ENCODE measurements at regions not wholly inside any gene's neighbourhood (a gene's known extent, or its start where the extent isn't known, plus 50 kb on each side); places are given as distances from the start of the nearest gene placed in this dataset.

DNA sequence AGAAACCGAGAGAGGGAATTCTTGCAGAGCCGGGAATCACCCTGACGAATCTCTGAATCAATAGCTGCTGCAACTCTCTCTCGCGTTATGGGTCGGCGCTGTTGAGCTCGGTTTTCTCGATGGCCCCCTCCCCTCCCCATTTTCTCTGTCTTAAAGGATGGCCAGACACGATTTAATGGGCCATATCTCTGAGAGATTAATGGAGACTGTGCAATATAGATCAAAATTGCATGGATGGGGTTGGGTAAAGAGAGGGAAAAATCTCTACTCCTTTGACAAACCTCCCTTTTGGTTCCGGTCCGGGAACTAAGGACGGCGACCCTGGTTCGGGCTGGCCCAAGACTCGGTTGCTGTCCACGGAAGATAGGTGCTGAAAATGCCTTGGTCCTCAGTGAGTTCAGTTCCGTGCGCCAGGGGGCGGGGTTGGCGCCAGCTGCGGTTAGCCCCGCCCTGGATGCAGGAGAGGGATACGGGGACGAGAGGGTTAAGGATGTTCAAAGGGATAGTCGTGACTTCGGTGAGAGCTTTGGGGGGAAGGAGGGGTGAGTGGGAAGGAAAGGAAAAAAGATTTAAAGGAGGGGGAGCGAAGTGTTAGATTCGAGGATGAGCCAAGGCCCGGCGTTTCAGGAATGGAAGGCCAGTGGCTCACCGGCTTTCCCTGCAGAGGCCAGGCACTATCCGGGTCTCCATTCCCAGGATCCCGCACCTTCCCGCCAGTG, 103.6 kb upstream of the HSD17B12 start:
- no peak for FAIRE-seq
- H3K4me3 ChIP-seq (ENCODE audit: low read length in 3 of 3): no peak overlapping the region

DNA sequence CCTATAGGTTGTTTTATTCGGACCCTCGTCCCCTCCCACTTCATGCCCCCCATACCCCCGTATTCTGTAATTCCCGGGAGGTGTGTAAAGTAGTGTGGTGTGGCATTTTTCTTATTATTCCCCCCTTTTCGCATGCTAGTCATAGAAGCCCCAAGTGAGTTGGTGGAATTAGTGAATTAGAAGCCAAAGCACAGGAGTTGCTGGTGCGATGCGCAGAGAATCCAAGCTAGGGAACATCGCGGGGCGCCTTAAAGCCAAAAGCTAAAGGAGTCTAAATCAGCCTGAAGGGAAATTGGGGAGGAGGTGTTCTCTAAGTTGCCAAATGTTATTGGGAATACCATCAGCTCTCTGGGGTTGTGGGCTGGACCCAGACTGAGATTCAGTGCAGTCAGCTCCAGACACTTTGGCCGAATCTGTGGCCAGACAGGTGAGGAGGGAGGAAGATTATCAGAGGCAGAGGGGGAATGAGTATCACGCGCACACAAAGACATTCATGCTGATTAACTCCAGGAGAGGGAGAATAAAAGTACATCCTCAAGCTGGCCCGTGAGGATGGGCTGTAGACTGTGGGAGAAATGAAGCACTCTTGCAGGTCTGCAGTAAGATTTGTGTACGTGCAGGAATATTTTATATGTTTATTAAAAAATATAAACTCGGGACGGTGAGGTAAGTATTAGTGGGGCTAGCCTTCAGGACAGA, 102.8 kb upstream of the HSD17B12 start:
- no peak for TF ChIP-seq CTCF (IDR thresholded peaks at IDR 0.05; ENCODE audit: borderline replicate concordance, extremely low read depth, insufficient read depth)
- intact Hi-C loops (cut with DNase I): no loop called here
- DNase-seq: no peak
- no peak overlapping the region for H3K27ac ChIP-seq (ENCODE audit: low read depth in 2 of 2, low read length in 2 of 2)
- H3K9ac ChIP-seq (ENCODE audit: low read length in 3 of 3): no peak overlapping the region
- no peak for FAIRE-seq
- H3K9me3 ChIP-seq (ENCODE audit: control insufficient read depth in 2 of 3, insufficient read depth in 1 of 3, low read length in 3 of 3): no peaks in the 10 kb centered on the region
- H3K4me1 ChIP-seq (ENCODE audit: control insufficient read depth in 2 of 3, insufficient read depth in 2 of 3, low read depth in 1 of 3, low read length in 3 of 3): peaks cover 0 to 12% (median 4%) of the 10 kb centered on the region in 3 donors
- peaks cover 65% of the 10 kb centered on the region for H3K27me3 ChIP-seq (ENCODE audit: control insufficient read depth, insufficient read depth, low read length)
- H3K36me3 ChIP-seq (ENCODE audit: control insufficient read depth in 2 of 3, insufficient read depth in 3 of 3, low read length in 3 of 3): no peaks in the 10 kb centered on the region
- H3K4me3 ChIP-seq (ENCODE audit: low read length in 3 of 3): no peak overlapping the region

More for the DNA sequence above, 103.6 kb upstream of the HSD17B12 start:
- peak in 4 of 5 donors; percentile 58 to 84 (median 76) for DNase-seq
- Histone ChIP-seq H3K27ac (ENCODE audit: low read depth in 2 of 2, low read length in 2 of 2) (no peak overlapping the region), H3K9ac (ENCODE audit: low read length in 3 of 3) (no peak overlapping the region), H3K4me1 (ENCODE audit: control insufficient read depth in 2 of 3, insufficient read depth in 2 of 3, low read depth in 1 of 3, low read length in 3 of 3) (peaks cover 0 to 12% (median 4%) of the 10 kb centered on the region in 3 donors), H3K36me3 (ENCODE audit: control insufficient read depth in 2 of 3, insufficient read depth in 3 of 3, low read length in 3 of 3) (no peaks in the 10 kb centered on the region), H3K27me3 (ENCODE audit: control insufficient read depth, insufficient read depth, low read length) (peaks cover 62% of the 10 kb centered on the region), H3K9me3 (ENCODE audit: control insufficient read depth in 2 of 3, insufficient read depth in 1 of 3, low read length in 3 of 3) (no peaks in the 10 kb centered on the region)
- peak; percentile 21 for TF ChIP-seq CTCF (IDR thresholded peaks at IDR 0.05; ENCODE audit: borderline replicate concordance, extremely low read depth, insufficient read depth)
- intact Hi-C loops (cut with DNase I): no loop called here

DNA sequence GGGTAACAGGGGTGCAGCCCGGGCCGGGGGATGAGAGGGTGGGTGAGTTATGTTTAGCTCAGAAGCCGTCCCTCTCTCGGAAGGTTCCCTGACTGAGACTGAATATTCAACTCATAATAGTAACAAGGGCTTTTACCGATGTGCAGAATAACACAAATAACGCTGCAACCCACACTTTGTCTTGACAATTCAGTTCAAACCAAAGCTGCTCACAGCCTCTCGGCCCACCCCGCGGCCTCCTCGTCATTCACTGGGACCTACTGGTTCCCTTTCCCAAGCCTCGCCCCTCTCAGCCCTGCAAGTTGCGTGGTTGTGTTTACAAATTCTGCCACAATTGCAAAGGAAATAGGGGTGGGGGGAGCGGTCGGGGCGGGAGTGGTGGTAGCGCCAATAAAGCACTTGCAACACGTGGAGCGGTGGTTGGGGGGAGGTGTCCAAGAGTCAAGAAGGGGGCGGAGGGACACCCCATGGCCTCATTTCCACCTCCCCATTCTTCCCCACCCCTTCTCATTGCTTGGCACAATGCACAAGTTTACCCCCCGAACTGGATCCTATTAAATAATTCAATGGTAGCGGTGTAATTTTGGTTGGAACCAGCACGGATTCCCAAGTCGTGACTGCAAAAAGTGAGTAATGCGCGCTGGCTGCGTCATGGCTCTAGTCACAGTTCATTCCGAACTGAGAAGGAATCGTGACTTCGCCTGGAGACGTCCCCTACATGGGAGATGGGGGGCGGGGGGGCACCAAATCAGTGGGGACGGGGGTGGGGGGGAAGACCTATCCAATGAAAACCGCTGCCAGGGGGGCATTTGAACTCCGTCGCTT, 102.0 kb upstream of the HSD17B12 start:
- intact Hi-C loops (cut with DNase I): no loop called here
- TF ChIP-seq CTCF (IDR thresholded peaks at IDR 0.05; ENCODE audit: borderline replicate concordance, extremely low read depth, insufficient read depth): no peak

More for the DNA sequence above, 102.0 kb upstream of the HSD17B12 start:
- Histone ChIP-seq H3K27ac (ENCODE audit: low read depth in 2 of 2, low read length in 2 of 2) (no peak overlapping the region), H3K36me3 (ENCODE audit: control insufficient read depth in 2 of 3, insufficient read depth in 3 of 3, low read length in 3 of 3) (no peaks in the 10 kb centered on the region), H3K4me1 (ENCODE audit: control insufficient read depth in 2 of 3, insufficient read depth in 2 of 3, low read depth in 1 of 3, low read length in 3 of 3) (peaks cover 0 to 12% (median 4%) of the 10 kb centered on the region in 3 donors), H3K9me3 (ENCODE audit: control insufficient read depth in 2 of 3, insufficient read depth in 1 of 3, low read length in 3 of 3) (no peaks in the 10 kb centered on the region), H3K4me3 (ENCODE audit: low read length in 3 of 3) (peak overlapping the region in 1 of 3 donors; percentile 43), H3K27me3 (ENCODE audit: control insufficient read depth, insufficient read depth, low read length) (peaks cover 66% of the 10 kb centered on the region), H3K9ac (ENCODE audit: low read length in 3 of 3) (no peak overlapping the region)
- DNase-seq (no peak), FAIRE-seq (no peak)

Data from kidney (tissue), 13 donors.